Colonic mucosa (tissue), 4 donors: ENCODE measurements at regions not wholly inside any gene's neighbourhood (a gene's known extent, or its start where the extent isn't known, plus 50 kb on each side); places are given as distances from the start of the nearest gene placed in this dataset.
A peak's percentile ranks its signal among the peaks of the same experiment; 100 is the strongest.

Source experiments
- DNase-seq: peaks from one replicate; pipeline ENCODE4 v3.0.0-alpha.2; 2020
- H3K27ac ChIP-seq: fragments of 200-600 bp; one replicate; pipeline ENCODE4 v1.8.0; 2021
- H3K27me3 ChIP-seq: fragments of 200-600 bp; one replicate; pipeline ENCODE4 v1.8.0; 2021
- H3K36me3 ChIP-seq: fragments of 200-600 bp; one replicate; pipeline ENCODE4 v1.8.0; 2021
- H3K4me1 ChIP-seq: fragments of 200-600 bp; one replicate; pipeline ENCODE4 v1.8.0; 2021; ENCODE audit warnings: mild to moderate bottlenecking
- H3K4me3 ChIP-seq: fragments of 200-600 bp; one replicate; pipeline ENCODE4 v1.8.0; 2021
- H3K9ac ChIP-seq, 2 donors: one replicate each; pipeline ENCODE4 v1.7.0; 2013; ENCODE audit warnings: control low read depth in 2 of 2, low read depth in 2 of 2, low read length in 2 of 2
- H3K9me3 ChIP-seq: fragments of 200-600 bp; one replicate; pipeline ENCODE4 v1.8.0; 2021
- intact Hi-C: fragments of 100-400 bp; cut with DNase I; formaldehyde crosslinking; loops from one replicate; pipeline ENCODE4 v1.14.1; 2022
- TF ChIP-seq, protein P1 (sequence below): fragments of 200-600 bp; IDR thresholded peaks from one replicate; pipeline ENCODE4 v1.8.0; 2022; ENCODE audit warnings: antibody characterized with exemption, mild to moderate bottlenecking
- donor health status: healthy.
- donor health status: DM: no; HTN: no; CAD: no.
- donor health status: DM: no; HTN: no; CAD: no.

DNA sequence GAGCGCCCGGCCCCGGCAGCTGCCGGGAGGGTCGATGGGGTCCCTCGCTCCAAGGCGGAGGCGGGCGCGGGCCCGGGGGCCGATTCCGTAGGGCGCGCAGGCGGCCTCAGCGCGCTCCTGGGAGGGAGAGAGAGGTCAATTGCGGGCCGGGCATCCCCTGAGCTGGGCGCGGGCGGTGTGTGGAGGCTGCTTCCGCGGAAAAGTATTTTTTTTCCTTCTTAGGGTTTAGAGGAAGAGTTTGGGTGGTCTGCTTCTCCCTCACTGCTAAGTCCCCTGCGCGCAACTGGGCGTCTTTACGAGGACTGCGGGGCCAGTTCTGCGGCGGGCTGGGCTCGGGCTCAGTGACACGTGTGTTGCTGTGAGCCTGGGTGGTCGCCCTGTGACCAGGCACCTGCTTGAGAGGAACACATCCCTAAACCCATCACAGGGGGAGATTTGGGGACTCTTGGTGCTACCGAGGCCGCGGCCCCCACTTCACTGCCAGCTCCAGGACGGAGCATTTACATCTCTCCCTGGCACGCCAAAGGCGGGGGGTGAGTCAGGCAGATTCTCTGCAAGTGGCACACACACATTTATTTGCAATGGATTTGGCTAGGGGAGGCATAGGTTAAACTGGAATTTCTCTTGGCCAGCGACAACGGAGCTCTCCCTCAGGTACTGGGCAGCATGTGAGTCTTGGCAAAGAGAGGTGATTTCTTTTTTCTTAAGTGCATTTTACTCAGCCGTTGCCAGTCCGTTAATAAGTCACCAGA lies 151.2 kb upstream of the SLC4A4 start:
- Histone ChIP-seq H3K9ac (peak overlapping the region; percentile 76 to 77), H3K36me3 (no peaks in the 10 kb centered on the region), H3K27ac (peak overlapping the region; percentile 64), H3K27me3 (no peaks in the 10 kb centered on the region), H3K4me3 (peak overlapping the region; percentile 67), H3K9me3 (no peaks in the 10 kb centered on the region), H3K4me1 (no peaks in the 10 kb centered on the region)
- intact Hi-C loops, result loop anchor here (5.0 kb wide), 1 partner anchor 45 kb away; no protein-coding TSS in a partner anchor
- DNase-seq, result peak; percentile 66
- TF ChIP-seq, protein P1, sequence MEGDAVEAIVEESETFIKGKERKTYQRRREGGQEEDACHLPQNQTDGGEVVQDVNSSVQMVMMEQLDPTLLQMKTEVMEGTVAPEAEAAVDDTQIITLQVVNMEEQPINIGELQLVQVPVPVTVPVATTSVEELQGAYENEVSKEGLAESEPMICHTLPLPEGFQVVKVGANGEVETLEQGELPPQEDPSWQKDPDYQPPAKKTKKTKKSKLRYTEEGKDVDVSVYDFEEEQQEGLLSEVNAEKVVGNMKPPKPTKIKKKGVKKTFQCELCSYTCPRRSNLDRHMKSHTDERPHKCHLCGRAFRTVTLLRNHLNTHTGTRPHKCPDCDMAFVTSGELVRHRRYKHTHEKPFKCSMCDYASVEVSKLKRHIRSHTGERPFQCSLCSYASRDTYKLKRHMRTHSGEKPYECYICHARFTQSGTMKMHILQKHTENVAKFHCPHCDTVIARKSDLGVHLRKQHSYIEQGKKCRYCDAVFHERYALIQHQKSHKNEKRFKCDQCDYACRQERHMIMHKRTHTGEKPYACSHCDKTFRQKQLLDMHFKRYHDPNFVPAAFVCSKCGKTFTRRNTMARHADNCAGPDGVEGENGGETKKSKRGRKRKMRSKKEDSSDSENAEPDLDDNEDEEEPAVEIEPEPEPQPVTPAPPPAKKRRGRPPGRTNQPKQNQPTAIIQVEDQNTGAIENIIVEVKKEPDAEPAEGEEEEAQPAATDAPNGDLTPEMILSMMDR, result no peak

DNA sequence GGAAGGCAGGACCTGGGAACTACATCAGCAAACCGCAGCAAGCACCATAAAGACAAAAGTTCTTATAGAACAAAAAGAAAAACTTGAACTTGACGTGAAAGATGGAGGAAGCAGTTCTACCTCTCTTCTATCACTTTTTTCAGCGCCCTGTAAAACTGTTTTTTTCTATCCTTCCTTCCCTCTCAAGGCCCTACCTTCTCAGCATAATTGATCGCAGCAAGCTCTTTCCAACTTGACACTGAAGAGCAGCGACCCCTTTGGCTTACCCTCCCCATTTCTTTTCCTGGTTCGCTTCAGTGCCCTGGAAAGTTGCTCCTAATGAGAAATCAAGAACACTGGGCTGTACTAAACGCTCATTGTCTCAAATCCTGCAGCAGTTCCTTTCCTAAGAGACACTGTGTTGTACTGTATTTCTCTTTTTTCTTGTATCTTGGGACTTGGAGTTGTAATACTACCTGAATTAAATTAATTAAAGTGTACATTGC lies 150.6 kb upstream of the SLC4A4 start:
- DNase-seq, result peak; percentile 28
- H3K27ac ChIP-seq, result peak overlapping the region; percentile 64
- no peaks in the 10 kb centered on the region for H3K9me3 ChIP-seq
- H3K4me1 ChIP-seq, result no peaks in the 10 kb centered on the region
- intact Hi-C loops, result loop anchor here (5.0 kb wide), 1 partner anchor 44 kb away; no protein-coding TSS in a partner anchor
- H3K36me3 ChIP-seq, result no peaks in the 10 kb centered on the region
- no peaks in the 10 kb centered on the region for H3K27me3 ChIP-seq
- peak overlapping the region; percentile 67 for H3K4me3 ChIP-seq
- TF ChIP-seq, protein P1, result no peak
- H3K9ac ChIP-seq, result peak overlapping the region; percentile 76 to 77

DNA sequence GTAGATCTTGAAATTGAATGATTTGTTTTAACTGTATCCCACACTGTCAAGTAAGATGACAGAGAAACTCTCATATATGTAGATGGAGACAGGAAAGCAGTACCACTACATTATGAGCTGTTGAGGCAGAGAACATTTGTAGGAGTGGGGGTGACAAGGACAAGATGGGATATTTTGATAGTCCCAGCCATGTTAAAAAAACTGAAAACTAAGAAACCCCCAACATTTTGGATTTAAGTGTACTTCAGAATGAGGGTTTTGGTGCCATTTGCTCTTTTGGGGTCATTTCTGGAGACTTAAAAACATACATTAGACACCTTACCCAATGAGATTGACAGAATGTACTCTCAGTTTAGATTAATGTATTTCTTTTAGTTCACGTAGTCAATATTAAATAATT lies 149.9 kb upstream of the SLC4A4 start:
- Histone ChIP-seq H3K9me3 (no peaks in the 10 kb centered on the region), H3K36me3 (no peaks in the 10 kb centered on the region), H3K4me3 (peak overlapping the region; percentile 67), H3K9ac (peak overlapping the region in 1 of 2 donors; percentile 77), H3K4me1 (no peaks in the 10 kb centered on the region), H3K27ac (peak overlapping the region; percentile 64), H3K27me3 (no peaks in the 10 kb centered on the region)
- no peak for DNase-seq
- TF ChIP-seq, protein P1, result no peak
- intact Hi-C loops, result loop anchor here (5.0 kb wide), 1 partner anchor 43 kb away; no protein-coding TSS in a partner anchor

DNA sequence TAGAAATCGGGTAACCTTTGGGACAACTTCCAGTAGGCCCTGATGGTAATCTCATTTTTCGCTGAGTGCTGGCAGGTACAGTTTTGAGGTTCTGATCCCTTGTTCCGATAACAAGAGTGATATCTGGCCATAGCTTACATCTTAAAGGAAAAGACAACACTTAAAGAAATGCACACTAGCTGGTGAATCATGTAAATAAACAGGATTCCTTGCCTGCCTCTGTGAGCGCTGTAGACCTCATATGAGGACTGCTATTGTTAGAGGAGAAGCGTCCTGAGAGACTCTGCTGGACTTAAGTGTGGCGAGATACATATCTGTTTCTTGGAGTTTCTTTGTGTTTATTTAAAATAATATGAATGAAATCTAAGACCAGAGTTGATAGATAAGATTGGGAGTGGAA lies 149.3 kb upstream of the SLC4A4 start:
- Histone ChIP-seq H3K9ac (peak overlapping the region in 1 of 2 donors; percentile 77), H3K4me1 (no peaks in the 10 kb centered on the region), H3K27me3 (no peaks in the 10 kb centered on the region), H3K36me3 (no peaks in the 10 kb centered on the region), H3K4me3 (peak overlapping the region; percentile 67), H3K27ac (peak overlapping the region; percentile 64), H3K9me3 (no peaks in the 10 kb centered on the region)
- TF ChIP-seq, protein P1, result no peak
- intact Hi-C loops, result loop anchor here (5.0 kb wide), 1 partner anchor 43 kb away; no protein-coding TSS in a partner anchor
- peak; percentile 40 for DNase-seq

DNA sequence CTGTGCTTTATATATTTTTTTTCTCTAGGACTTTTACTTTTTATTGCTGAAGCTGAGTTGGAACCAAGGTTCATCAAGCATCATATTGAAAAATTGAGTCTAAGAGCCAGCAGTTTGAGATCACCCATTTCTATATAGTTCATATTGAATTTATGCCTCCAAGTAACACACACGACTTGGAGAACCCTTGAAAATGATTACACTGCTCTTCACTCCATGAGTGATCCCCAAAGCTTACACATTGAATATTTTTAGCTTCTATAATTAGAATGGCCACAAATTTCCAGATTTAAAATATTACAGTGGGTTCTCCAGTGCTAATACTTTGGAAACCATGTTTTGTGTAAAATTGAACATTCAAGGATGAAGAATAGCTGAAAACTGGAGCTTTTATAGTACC lies 144.4 kb upstream of the SLC4A4 start:
- Histone ChIP-seq H3K9ac (no peak overlapping the region), H3K9me3 (no peaks in the 10 kb centered on the region), H3K27me3 (no peaks in the 10 kb centered on the region), H3K27ac (no peak overlapping the region), H3K4me1 (peaks cover 6% of the 10 kb centered on the region), H3K36me3 (no peaks in the 10 kb centered on the region), H3K4me3 (no peak overlapping the region)
- intact Hi-C loops, result no loop called here
- TF ChIP-seq, protein P1, result no peak
- DNase-seq, result no peak
